ENCODE measurements at regions not wholly inside any gene's neighbourhood (a gene's known extent, or its start where the extent isn't known, plus 50 kb on each side); places are given as distances from the start of the nearest gene placed in this dataset.
"Not testable (repeated sequence)": the region's sequence is repeated elsewhere in the genome, so short reads cannot be mapped to it uniquely, and the experiment has no call there.

- H3K4me1 Mint-ChIP-seq: no peaks in the 10 kb centered on the region
- no peak for ATAC-seq (ENCODE audit: low read depth in 2 of 2)
- H3K4me3 Mint-ChIP-seq: no peak overlapping the region
- no peaks in the 10 kb centered on the region for H3K36me3 Mint-ChIP-seq
- H3K27me3 Mint-ChIP-seq: peaks cover 0 to 14% (median 4%) of the 10 kb centered on the region in 3 donors
- no peaks in the 10 kb centered on the region for H3K9me3 Mint-ChIP-seq
- H3K27ac Mint-ChIP-seq: no peak overlapping the region
- no peak for DNase-seq
Measured at GRCh38 chr16:54985156-54985555, 54.5 kb downstream of the IRX5 start.

- H3K36me3 Mint-ChIP-seq: no peaks in the 10 kb centered on the region
- no peak for DNase-seq
- ATAC-seq (ENCODE audit: low read depth in 2 of 2): no peak
- H3K27me3 Mint-ChIP-seq: peaks cover 0 to 16% (median 4%) of the 10 kb centered on the region in 3 donors
- no peak overlapping the region for H3K4me3 Mint-ChIP-seq
- no peaks in the 10 kb centered on the region for H3K4me1 Mint-ChIP-seq
- H3K27ac Mint-ChIP-seq: no peak overlapping the region
- H3K9me3 Mint-ChIP-seq: no peaks in the 10 kb centered on the region
Measured at GRCh38 chr16:54985668-54986067, 55.0 kb downstream of the IRX5 start.

- H3K36me3 Mint-ChIP-seq: no peaks in the 10 kb centered on the region
- H3K9me3 Mint-ChIP-seq: no peaks in the 10 kb centered on the region
- peaks cover 0 to 11% (median 4%) of the 10 kb centered on the region in 3 donors for H3K27me3 Mint-ChIP-seq
- H3K4me3 Mint-ChIP-seq: no peak overlapping the region
- no peak for DNase-seq
- ATAC-seq (ENCODE audit: low read depth in 2 of 2): no peak
- no peak overlapping the region for H3K27ac Mint-ChIP-seq
- H3K4me1 Mint-ChIP-seq: no peaks in the 10 kb centered on the region
Measured at GRCh38 chr16:54986409-54986808, 55.7 kb downstream of the IRX5 start.

GRCh38 chr16:54987081-54987480 lies 56.4 kb downstream of the IRX5 start:
- H3K9me3 Mint-ChIP-seq: no peaks in the 10 kb centered on the region
- no peak for DNase-seq

GRCh38 chr16:54991525-54991924 lies 60.9 kb downstream of the IRX5 start:
- no peaks in the 10 kb centered on the region for H3K36me3 Mint-ChIP-seq
- ATAC-seq (ENCODE audit: low read depth in 2 of 2) (no peak), DNase-seq (no peak)
- H3K27me3 Mint-ChIP-seq: peaks cover 10 to 14% (median 11%) of the 10 kb centered on the region in 3 donors
- H3K9me3 Mint-ChIP-seq: no peaks in the 10 kb centered on the region
- H3K27ac Mint-ChIP-seq: peak overlapping the region in 1 of 6 donors; percentile 26
- no peaks in the 10 kb centered on the region for H3K4me1 Mint-ChIP-seq
- H3K4me3 Mint-ChIP-seq: no peak overlapping the region

More at GRCh38 chr16:54987081-54987480, 56.4 kb downstream of the IRX5 start:
- Mint-ChIP-seq H3K4me1 (no peaks in the 10 kb centered on the region), H3K27ac (no peak overlapping the region), H3K4me3 (no peak overlapping the region), H3K27me3 (peaks cover 0 to 11% (median 4%) of the 10 kb centered on the region in 3 donors), H3K36me3 (no peaks in the 10 kb centered on the region)
- ATAC-seq (ENCODE audit: low read depth in 2 of 2): no peak

GRCh38 chr16:54991946-54992345 lies 61.3 kb downstream of the IRX5 start:
- not testable (repeated sequence) for H3K4me3 Mint-ChIP-seq; H3K36me3 Mint-ChIP-seq; H3K9me3 Mint-ChIP-seq; ATAC-seq (ENCODE audit: low read depth in 2 of 2); H3K4me1 Mint-ChIP-seq; H3K27ac Mint-ChIP-seq; DNase-seq
- H3K27me3 Mint-ChIP-seq: peaks cover 11 to 15% (median 12%) of the 10 kb centered on the region in 3 donors

- H3K27ac Mint-ChIP-seq: no peak overlapping the region
- DNase-seq (no peak), ATAC-seq (ENCODE audit: low read depth in 2 of 2) (no peak)
- peaks cover 7 to 21% (median 15%) of the 10 kb centered on the region in 3 donors for H3K27me3 Mint-ChIP-seq
- H3K9me3 Mint-ChIP-seq: no peaks in the 10 kb centered on the region
- no peaks in the 10 kb centered on the region for H3K4me1 Mint-ChIP-seq
- no peak overlapping the region for H3K4me3 Mint-ChIP-seq
- no peaks in the 10 kb centered on the region for H3K36me3 Mint-ChIP-seq
Measured at GRCh38 chr16:54993106-54993895, 62.6 kb downstream of the IRX5 start.

- no peak overlapping the region for H3K27ac Mint-ChIP-seq
- ATAC-seq (ENCODE audit: low read depth in 2 of 2) (no peak), DNase-seq (no peak)
- no peak overlapping the region for H3K4me3 Mint-ChIP-seq
- H3K4me1 Mint-ChIP-seq: no peaks in the 10 kb centered on the region
- peaks cover 12 to 22% (median 15%) of the 10 kb centered on the region in 3 donors for H3K27me3 Mint-ChIP-seq
- no peaks in the 10 kb centered on the region for H3K9me3 Mint-ChIP-seq
- H3K36me3 Mint-ChIP-seq: no peaks in the 10 kb centered on the region
Measured at GRCh38 chr16:54996186-54996585, 65.5 kb downstream of the IRX5 start.

GRCh38 chr16:54998834-54999233 lies 68.2 kb downstream of the IRX5 start:
- no peak overlapping the region for H3K27ac Mint-ChIP-seq
- no peak for DNase-seq
- no peak overlapping the region for H3K4me3 Mint-ChIP-seq
- H3K27me3 Mint-ChIP-seq: peaks cover 12 to 33% (median 15%) of the 10 kb centered on the region in 3 donors
- no peaks in the 10 kb centered on the region for H3K4me1 Mint-ChIP-seq
- ATAC-seq (ENCODE audit: low read depth in 2 of 2): no peak
- no peaks in the 10 kb centered on the region for H3K36me3 Mint-ChIP-seq
- H3K9me3 Mint-ChIP-seq: no peaks in the 10 kb centered on the region

- ATAC-seq (ENCODE audit: low read depth in 2 of 2): no peak
- no peaks in the 10 kb centered on the region for H3K4me1 Mint-ChIP-seq
- no peak overlapping the region for H3K27ac Mint-ChIP-seq
- no peaks in the 10 kb centered on the region for H3K36me3 Mint-ChIP-seq
- no peak overlapping the region for H3K4me3 Mint-ChIP-seq
- no peaks in the 10 kb centered on the region for H3K9me3 Mint-ChIP-seq
- peaks cover 12 to 33% (median 15%) of the 10 kb centered on the region in 3 donors for H3K27me3 Mint-ChIP-seq
- DNase-seq: no peak
Measured at GRCh38 chr16:54999481-54999880, 68.8 kb downstream of the IRX5 start.

GRCh38 chr16:55000595-55000994 lies 69.9 kb downstream of the IRX5 start:
- no peak for ATAC-seq (ENCODE audit: low read depth in 2 of 2)
- H3K9me3 Mint-ChIP-seq: peaks cover 0 to 4% (median 0%) of the 10 kb centered on the region in 7 donors
- H3K4me1 Mint-ChIP-seq: no peaks in the 10 kb centered on the region
- DNase-seq: no peak
- H3K27ac Mint-ChIP-seq: no peak overlapping the region
- no peaks in the 10 kb centered on the region for H3K36me3 Mint-ChIP-seq
- H3K27me3 Mint-ChIP-seq: peaks cover 10 to 33% (median 12%) of the 10 kb centered on the region in 3 donors
- no peak overlapping the region for H3K4me3 Mint-ChIP-seq

- Mint-ChIP-seq H3K27me3 (peaks cover 0 to 25% (median 12%) of the 10 kb centered on the region in 3 donors), H3K36me3 (no peaks in the 10 kb centered on the region), H3K4me1 (no peaks in the 10 kb centered on the region), H3K4me3 (no peak overlapping the region), H3K27ac (no peak overlapping the region), H3K9me3 (peaks cover 0 to 4% (median 0%) of the 10 kb centered on the region in 7 donors)
- ATAC-seq (ENCODE audit: low read depth in 2 of 2): no peak
- no peak for DNase-seq
Measured at GRCh38 chr16:55001931-55002330, 71.3 kb downstream of the IRX5 start.

- no peak overlapping the region for H3K27ac Mint-ChIP-seq
- H3K4me1 Mint-ChIP-seq: no peaks in the 10 kb centered on the region
- ATAC-seq (ENCODE audit: low read depth in 2 of 2) (no peak), DNase-seq (no peak)
- H3K4me3 Mint-ChIP-seq: no peak overlapping the region
- peaks cover 0 to 4% (median 0%) of the 10 kb centered on the region in 7 donors for H3K9me3 Mint-ChIP-seq
- H3K27me3 Mint-ChIP-seq: peaks cover 0 to 22% (median 12%) of the 10 kb centered on the region in 3 donors
- no peaks in the 10 kb centered on the region for H3K36me3 Mint-ChIP-seq
Measured at GRCh38 chr16:55002419-55002818, 71.8 kb downstream of the IRX5 start.

- Mint-ChIP-seq H3K4me3 (no peak overlapping the region), H3K27me3 (peaks cover 0 to 21% (median 12%) of the 10 kb centered on the region in 3 donors), H3K36me3 (no peaks in the 10 kb centered on the region), H3K27ac (no peak overlapping the region), H3K9me3 (peaks cover 0 to 4% (median 0%) of the 10 kb centered on the region in 7 donors), H3K4me1 (no peaks in the 10 kb centered on the region)
- ATAC-seq (ENCODE audit: low read depth in 2 of 2): no peak
- DNase-seq: no peak
Measured at GRCh38 chr16:55003306-55003705, 72.6 kb downstream of the IRX5 start.

Data from naive B cell (primary cell).